ENCODE measurements at regions not wholly inside any gene's neighbourhood (a gene's known extent, or its start where the extent isn't known, plus 50 kb on each side); places are given as distances from the start of the nearest gene placed in this dataset.
"Not testable (repeated sequence)": the region's sequence is repeated elsewhere in the genome, so short reads cannot be mapped to it uniquely, and the experiment has no call there.

DNA sequence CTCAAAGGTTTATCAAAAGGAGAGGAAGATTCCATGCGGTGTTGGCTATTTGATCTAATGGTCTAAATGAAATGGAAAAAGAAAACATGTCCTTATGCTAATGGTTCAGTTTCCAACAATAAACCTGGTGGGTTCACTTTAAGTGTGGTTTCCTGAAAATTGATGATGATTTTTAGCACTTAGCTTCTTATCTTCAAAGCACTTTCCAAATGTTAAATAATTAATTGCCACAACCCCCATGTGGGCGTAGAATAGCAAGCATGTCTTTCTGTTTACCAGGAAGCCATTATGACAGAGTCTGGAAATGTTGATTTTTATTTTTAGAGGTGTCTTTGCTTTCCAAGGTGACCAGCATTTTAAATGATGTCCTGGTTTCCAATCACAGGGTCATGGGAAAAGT, 134.8 kb upstream of the SLC4A4 start:
- DNase-seq (ENCODE audit: low read depth in 4 of 4, low spot score in 1 of 4): no peak

GRCh38 chr4:71206763-71207162, 132.1 kb upstream of the SLC4A4 start:
- DNase-seq (ENCODE audit: low read depth in 4 of 4, low spot score in 1 of 4): no peak

DNA sequence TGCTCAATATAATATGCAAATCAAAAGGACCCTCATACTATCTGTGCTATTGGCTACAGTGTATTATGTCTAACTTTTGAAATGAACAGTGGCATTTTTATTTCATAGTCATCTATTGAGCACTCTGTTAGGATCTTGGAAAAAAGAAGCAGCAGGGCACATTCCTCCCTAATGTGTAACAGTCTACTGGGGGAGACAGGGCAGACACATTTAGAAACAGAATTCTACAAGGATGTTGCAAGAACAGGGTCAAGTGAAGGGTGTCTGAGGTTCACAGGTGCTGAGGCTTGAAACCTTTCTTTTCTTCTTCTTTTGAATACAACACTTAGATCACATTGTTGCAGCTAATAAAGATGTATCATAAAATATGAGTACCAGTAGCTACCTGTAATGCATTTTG, 129.7 kb upstream of the SLC4A4 start:
- DNase-seq (ENCODE audit: low read depth in 4 of 4, low spot score in 1 of 4): no peak

GRCh38 chr4:71210823-71211222, 128.0 kb upstream of the SLC4A4 start:
- no peak for DNase-seq (ENCODE audit: low read depth in 4 of 4, low spot score in 1 of 4)

- no peak for DNase-seq (ENCODE audit: low read depth in 4 of 4, low spot score in 1 of 4)
Measured at GRCh38 chr4:71211748-71212147, 127.1 kb upstream of the SLC4A4 start.

DNA sequence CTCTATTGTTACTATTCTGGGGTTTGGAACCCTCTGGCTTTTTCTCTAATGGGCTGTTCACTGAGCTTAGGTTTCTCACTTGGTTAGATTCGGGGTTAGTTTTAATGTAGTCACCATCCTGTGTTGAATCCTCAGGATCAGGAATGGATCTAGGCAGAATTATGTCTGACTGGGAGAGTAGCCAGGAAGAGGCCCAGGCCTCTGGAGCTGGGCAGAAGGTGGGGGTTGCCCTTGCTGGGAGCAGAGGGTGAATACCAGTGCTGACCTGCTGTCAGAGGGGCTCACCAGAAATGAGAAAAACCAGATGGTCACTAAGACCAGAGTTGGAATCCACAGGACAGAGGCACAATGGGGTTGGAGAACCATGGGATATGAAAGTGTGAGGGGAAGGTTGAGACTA, 126.6 kb upstream of the SLC4A4 start:
- DNase-seq (ENCODE audit: low read depth in 4 of 4, low spot score in 1 of 4): no peak

- no peak for DNase-seq (ENCODE audit: low read depth in 4 of 4, low spot score in 1 of 4)
Measured at GRCh38 chr4:71214578-71214977, 124.2 kb upstream of the SLC4A4 start.

GRCh38 chr4:71216316-71216959, 122.4 kb upstream of the SLC4A4 start:
- no peak for DNase-seq (ENCODE audit: low read depth in 4 of 4, low spot score in 1 of 4)

GRCh38 chr4:71217688-71218087, 121.1 kb upstream of the SLC4A4 start:
- no peak for DNase-seq (ENCODE audit: low read depth in 4 of 4, low spot score in 1 of 4)

GRCh38 chr4:71220848-71221247, 118.0 kb upstream of the SLC4A4 start:
- DNase-seq (ENCODE audit: low read depth in 4 of 4, low spot score in 1 of 4): not testable (repeated sequence)

DNA sequence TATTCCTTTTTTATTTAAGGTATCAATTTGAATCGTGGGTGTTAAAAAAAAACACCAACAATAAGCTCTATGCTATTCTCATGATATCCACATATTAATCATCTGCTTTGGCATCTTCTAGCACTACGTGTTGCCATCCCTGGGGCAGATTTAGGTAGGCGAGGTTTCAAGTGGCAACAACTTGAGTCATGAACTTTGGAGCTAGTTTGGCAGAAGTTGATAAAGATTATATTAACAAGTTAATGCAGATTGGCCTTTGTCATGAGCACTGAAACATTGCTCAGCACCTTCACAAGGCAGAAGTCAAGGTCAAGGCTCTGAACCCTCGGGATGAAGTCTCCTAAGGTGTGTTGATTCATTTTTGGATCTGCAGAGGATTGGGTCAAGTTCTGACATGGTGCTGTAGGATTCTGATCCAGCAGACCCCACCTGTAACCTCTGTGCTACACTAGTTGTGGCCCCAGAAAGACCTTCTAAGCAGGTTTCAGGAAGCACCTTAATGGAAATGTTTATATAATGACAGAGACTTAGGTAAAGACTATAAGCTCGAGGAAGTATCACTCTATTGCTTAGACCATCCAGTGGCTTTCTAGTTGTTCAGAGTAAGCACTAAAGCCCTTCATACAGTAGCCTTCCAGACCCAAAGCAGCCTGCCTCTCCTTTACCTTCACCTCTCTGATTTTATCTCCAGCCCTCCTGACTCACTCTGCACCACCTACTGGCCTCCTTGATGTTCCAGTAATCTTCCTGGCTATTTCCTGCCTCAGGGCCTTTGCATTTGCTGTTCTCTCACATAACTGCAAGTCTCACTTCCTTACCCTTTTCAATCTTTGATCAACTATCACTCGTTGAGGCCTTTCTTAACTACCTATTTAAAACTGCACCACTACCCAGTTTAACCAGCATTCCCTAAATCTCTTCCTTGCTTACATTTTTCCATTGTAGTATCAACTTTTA, 117.0 kb upstream of the SLC4A4 start:
- no peak for DNase-seq (ENCODE audit: low read depth in 4 of 4, low spot score in 1 of 4)

DNA sequence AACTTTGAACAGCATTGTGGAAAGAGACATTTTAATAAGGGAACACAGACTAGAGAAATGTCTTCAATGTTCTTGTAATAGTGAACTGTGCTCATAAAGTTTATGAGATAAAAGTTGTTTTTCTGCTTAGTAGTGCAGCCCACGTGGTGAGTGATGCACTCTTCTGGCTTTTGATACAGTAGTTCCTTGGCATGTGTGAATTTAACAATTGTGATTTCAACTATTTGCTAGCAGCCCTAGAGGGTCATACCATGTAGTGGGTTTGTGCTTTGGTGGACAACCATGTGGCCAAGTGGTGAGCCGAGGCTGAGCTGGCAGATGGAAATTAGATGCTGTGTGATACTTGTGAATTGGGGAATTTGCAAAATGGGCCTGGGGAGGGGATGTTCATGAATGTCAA, 116.2 kb upstream of the SLC4A4 start:
- DNase-seq (ENCODE audit: low read depth in 4 of 4, low spot score in 1 of 4): no peak

DNA sequence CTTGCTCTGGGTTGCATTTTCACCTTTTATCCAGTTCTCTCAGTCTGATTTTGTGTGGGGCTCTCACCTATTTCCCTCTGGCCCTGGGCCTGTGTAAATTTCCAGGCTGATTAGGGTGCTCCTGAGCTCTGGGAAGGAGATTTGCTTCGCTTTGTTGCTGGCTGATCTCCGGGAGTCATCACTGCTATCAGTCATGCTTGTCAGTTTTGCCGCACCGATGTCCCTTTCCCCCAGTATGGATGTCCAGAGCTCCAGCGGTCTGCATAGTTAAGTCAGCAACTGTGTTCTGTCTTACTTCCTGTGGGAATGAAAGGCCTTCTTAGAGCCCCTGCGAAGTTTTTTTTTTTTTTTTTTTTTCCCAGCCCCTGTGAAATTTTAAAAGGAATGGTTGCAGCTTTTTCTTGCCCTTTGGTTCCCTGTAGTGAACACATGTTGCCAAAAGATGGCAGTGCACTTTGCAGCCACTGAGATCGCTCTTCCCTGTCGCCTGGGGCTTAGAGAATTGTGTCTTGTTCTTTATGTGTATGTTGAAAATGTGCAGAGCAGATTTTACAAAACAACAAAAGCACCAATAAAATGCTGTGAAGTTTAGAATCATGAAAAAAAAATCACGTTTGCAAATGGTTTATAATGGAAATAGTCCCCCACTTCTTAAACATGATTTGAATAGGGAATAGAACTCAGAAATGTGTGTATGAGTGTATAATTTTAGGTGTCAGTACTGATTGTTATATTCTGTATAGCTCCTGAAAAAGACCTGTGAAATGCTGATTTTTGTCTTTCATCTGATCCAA, 109.1 kb upstream of the SLC4A4 start:
- no peak for DNase-seq (ENCODE audit: low read depth in 4 of 4, low spot score in 1 of 4)

GRCh38 chr4:71230271-71231128, 108.3 kb upstream of the SLC4A4 start:
- no peak for DNase-seq (ENCODE audit: low read depth in 4 of 4, low spot score in 1 of 4)

DNA sequence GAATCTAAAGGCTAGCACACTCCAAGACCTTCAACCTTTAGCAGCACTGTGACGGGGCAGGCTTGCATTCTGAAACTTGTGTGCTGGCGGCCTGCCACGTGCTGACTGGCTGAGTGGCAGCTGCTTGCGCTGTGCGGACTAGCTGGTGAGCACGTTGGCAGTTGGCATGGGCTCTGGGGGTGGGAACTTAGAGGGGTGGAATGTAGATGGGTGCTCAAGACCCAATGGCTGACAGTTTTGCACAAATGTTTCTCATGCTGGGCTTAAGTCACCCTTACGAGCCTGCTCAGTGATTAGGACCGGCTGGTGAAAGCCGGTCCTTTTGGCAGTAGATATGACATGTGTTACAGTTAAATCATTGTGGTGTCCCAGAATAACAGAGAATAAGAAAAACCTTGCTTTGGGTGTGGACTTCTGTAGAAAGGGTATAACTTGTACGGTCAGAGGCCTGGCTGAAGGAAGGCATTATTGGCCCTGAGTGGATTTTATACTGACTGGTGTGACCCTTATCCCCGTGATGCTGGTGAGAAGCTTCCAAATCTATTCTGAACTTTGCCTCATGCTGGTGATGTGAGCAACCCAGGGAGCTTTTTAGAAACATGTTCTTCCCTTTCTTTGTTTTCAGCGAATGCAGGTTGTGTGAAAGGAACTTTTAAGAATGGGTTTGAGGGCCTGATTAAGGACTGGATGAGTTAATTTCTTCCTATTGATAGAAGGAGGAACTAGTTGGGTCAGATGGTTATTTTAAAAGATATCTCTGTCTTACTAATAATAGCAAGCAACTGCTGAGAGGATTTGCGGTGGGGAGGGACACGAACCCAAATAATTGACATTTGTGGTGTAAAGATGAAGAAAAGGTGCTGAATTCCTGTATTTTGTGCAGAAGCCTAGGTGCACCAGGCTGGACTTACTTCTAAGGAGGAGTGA, 107.4 kb upstream of the SLC4A4 start:
- DNase-seq (ENCODE audit: low read depth in 4 of 4, low spot score in 1 of 4): no peak

- DNase-seq (ENCODE audit: low read depth in 4 of 4, low spot score in 1 of 4): no peak
Measured at GRCh38 chr4:71232056-71232430, 106.8 kb upstream of the SLC4A4 start.

- DNase-seq (ENCODE audit: low read depth in 4 of 4, low spot score in 1 of 4): no peak
Measured at GRCh38 chr4:71232846-71233245, 106.0 kb upstream of the SLC4A4 start.

DNA sequence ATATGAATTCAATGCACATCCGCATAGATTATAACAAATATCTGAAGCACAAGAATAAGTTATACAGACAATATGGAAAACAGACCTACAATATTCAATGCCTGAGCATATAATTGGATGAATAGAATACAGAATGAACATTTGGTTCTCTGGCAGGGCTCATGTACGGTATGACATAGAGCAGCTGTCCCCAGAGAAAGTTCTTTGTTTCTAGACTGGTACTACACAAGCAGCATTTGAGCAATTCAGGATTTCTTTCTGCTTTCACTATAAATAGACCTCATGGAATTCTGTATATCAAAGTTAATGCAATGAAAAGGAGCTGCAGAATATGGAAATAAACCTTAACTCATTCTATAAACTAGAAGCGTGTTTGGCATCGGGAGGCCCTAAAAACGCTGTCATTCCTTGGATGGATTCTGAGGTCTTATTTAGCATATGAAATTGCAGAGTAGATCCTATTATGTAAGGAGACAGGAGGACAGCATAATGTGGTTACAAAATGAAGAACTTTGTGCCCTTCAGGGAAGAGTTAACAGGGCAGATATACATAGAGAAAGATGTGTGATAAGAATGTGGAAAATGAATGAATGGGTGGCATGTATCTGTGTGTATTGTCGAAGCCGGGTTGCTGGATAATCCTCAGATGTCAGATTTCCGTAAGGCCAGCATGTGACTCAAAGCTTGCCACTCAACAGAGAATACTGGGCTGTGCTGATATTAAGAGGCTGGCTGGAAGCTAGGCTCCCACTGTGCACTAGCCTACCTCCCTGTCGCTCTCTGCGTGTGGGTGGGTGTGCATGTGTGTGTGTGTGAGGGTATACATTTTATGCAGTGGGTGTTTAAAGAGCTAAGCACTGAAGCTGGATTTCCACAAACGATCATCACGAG, 103.3 kb upstream of the SLC4A4 start:
- no peak for DNase-seq (ENCODE audit: low read depth in 4 of 4, low spot score in 1 of 4)

GRCh38 chr4:71236226-71236625, 102.6 kb upstream of the SLC4A4 start:
- no peak for DNase-seq (ENCODE audit: low read depth in 4 of 4, low spot score in 1 of 4)
